Spleen (tissue), 11 donors: ENCODE measurements at regions not wholly inside any gene's neighbourhood (a gene's known extent, or its start where the extent isn't known, plus 50 kb on each side); places are given as distances from the start of the nearest gene placed in this dataset.

Experiments
- DNase-seq: peaks from one replicate; pipeline ENCODE4 v3.0.0-alpha.2; 2020
- H3K27ac ChIP-seq, 8 donors: fragments of 200-600 bp; sonication (generic) in 7 of 8; 1 replicate in 4 of 8; 2 replicates in 4 of 8; pipeline versions ENCODE4 v1.5.0 to v1.8.0; 2016 to 2021; ENCODE audit warnings: inconsistent platforms in 4 of 8, mild to moderate bottlenecking in 4 of 8, moderate library complexity in 1 of 8
- H3K27me3 ChIP-seq, 7 donors: fragments of 200-600 bp; sonication (generic) in 6 of 7; replicated peaks in 1 of 7; 1 replicate in 4 of 7; 2 replicates in 3 of 7; pipeline versions ENCODE4 v1.5.0 to v1.8.0; 2016 to 2021; ENCODE audit warnings: inconsistent platforms in 3 of 7, mild to moderate bottlenecking in 1 of 7
- H3K36me3 ChIP-seq, 6 donors: fragments of 200-600 bp; sonication (generic) in 5 of 6; 1 replicate in 4 of 6; 2 replicates in 2 of 6; pipeline versions ENCODE4 v1.5.0 to v1.8.0; 2016 to 2021; ENCODE audit warnings: inconsistent platforms in 2 of 6
- H3K4me1 ChIP-seq, 6 donors: fragments of 200-600 bp; sonication (generic) in 5 of 6; 1 replicate in 3 of 6; 2 replicates in 3 of 6; pipeline versions ENCODE4 v1.5.0 to v1.8.0; 2016 to 2021; ENCODE audit warnings: inconsistent platforms in 3 of 6
- H3K4me3 ChIP-seq, 8 donors: fragments of 200-600 bp; sonication (generic) in 7 of 8; 1 replicate in 4 of 8; 2 replicates in 4 of 8; pipeline versions ENCODE4 v1.5.0 to v1.8.0; 2016 to 2021; ENCODE audit warnings: inconsistent platforms in 4 of 8, mild to moderate bottlenecking in 4 of 8, moderate library complexity in 2 of 8
- H3K9me3 ChIP-seq, 8 donors: fragments of 200-600 bp; sonication (generic) in 7 of 8; 1 replicate in 4 of 8; 2 replicates in 4 of 8; pipeline versions ENCODE4 v1.5.0 to v1.8.0; 2016 to 2021; ENCODE audit warnings: inconsistent platforms in 4 of 8
- CTCF ChIP-seq, 11 experiments: fragments of 200-600 bp in 7 of 11; fragments of 450-650 bp in 4 of 11; sonication (generic) in 4 of 11; IDR thresholded peaks in 8 of 11; conservative IDR thresholded peaks in 3 of 11; 1 replicate in 7 of 11; 2 replicates in 4 of 11; pipeline versions ENCODE4 v1.4.0 to v1.8.0; 2016 to 2021; ENCODE audit warnings: antibody characterized with exemption in 11 of 11, inconsistent platforms in 4 of 11, mild to moderate bottlenecking in 1 of 11
- POLR2A ChIP-seq, 3 donors: fragments of 450-650 bp; IDR thresholded peaks; one replicate each; pipeline ENCODE4 v1.5.1; 2017; ENCODE audit warnings: antibody characterized with exemption in 3 of 3, mild to moderate bottlenecking in 1 of 3
- POLR2AphosphoS5 ChIP-seq, 3 donors: sonication (generic); formaldehyde crosslinking; IDR thresholded peaks; one replicate each; pipeline ENCODE4 v1.5.1; 2017; ENCODE audit warnings: antibody characterized with exemption in 3 of 3
- WGBS, 5 donors: extraction: QIAGEN DNeasy Blood & Tissue Kit in 3 of 5; methylation state at CpG; one replicate each; pipeline versions ENCODE4 v1.1.5 to v1.1.7; 2013 to 2018; 5-methylcytosine and 5-hydroxymethylcytosine counted together
- intact Hi-C: fragments of 100-400 bp; cut with DNase I; formaldehyde crosslinking; loops from one replicate; pipeline ENCODE4 v1.15.0; 2023; ENCODE audit warnings: low total_unique reads
- donor health status: healthy with polysubstance abuse.
- donor health status: DM: no; HTN: no; CAD: no; lungs with moderate emphysema.
- donor health status: DM: no; HTN: no; CAD: no.
- donor health status: Bipolar disorder and iron deficiency.
- donor health status: healthy.
- donor health status: DM: no; HTN: no; CAD: no.
- donor health status: DM: yes; HTN: yes; CAD: no.

DNA sequence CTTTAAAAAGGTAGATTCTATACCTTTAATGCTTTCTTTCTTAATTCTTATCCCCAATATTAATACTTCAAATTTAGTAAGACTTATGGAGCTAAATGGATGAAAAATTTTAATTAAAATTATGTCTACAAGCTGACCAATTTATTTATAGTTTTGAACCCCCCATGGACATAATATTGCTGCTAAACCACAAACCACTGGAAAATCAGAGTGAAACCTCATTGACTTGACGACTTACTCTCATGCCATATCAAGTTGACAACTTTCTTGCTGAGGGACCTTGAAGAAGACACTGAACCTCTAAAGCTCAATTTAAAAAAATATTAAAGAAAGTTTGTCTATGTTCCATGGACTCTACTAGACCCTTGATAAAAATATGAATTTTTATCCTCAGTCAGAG, 653.7 kb downstream of the TLE1 start:
- intact Hi-C loops: no loop called here
- WGBS, 5 donors: 55 to 77% (median 62%) methylated on average over 1 of the region's 1 CpG
- DNase-seq: no peak
- Histone ChIP-seq H3K4me1 (no peaks in the 10 kb centered on the region), H3K27me3 (no peaks in the 10 kb centered on the region), H3K9me3 (no peaks in the 10 kb centered on the region), H3K27ac (no peak overlapping the region), H3K36me3 (no peaks in the 10 kb centered on the region), H3K4me3 (no peak overlapping the region)
- TF ChIP-seq POLR2A (IDR thresholded peaks at IDR 0.05) (no peak), POLR2AphosphoS5 (IDR thresholded peaks at IDR 0.05) (no peak)

- Histone ChIP-seq H3K9me3 (no peaks in the 10 kb centered on the region), H3K27ac (no peak overlapping the region), H3K4me3 (no peak overlapping the region), H3K4me1 (no peaks in the 10 kb centered on the region), H3K27me3 (no peaks in the 10 kb centered on the region), H3K36me3 (no peaks in the 10 kb centered on the region)
- 68 to 82% (median 75%) methylated on average over 4 of the region's 4 CpGs for WGBS, 5 donors
- intact Hi-C loops: no loop called here
- TF ChIP-seq CTCF (IDR thresholded peaks at IDR 0.05 in 8 of 11, conservative IDR thresholded peaks at IDR 0.05 in 3 of 11) (no peak), POLR2A (IDR thresholded peaks at IDR 0.05) (no peak), POLR2AphosphoS5 (IDR thresholded peaks at IDR 0.05) (no peak)
- DNase-seq: no peak
Observed at GRCh38 chr9:81035171-81035570, 654.2 kb downstream of the TLE1 start.

- intact Hi-C loops: no loop called here
- H3K4me1 ChIP-seq: no peaks in the 10 kb centered on the region
- no peak overlapping the region for H3K27ac ChIP-seq
- WGBS, 5 donors: 46 to 71% (median 59%) methylated on average over 1 of the region's 1 CpG
- H3K36me3 ChIP-seq: no peaks in the 10 kb centered on the region
- no peaks in the 10 kb centered on the region for H3K9me3 ChIP-seq
- H3K27me3 ChIP-seq: no peaks in the 10 kb centered on the region
- TF ChIP-seq POLR2AphosphoS5 (IDR thresholded peaks at IDR 0.05): no peak
- no peak for TF ChIP-seq POLR2A (IDR thresholded peaks at IDR 0.05)
- no peak for TF ChIP-seq CTCF (IDR thresholded peaks at IDR 0.05 in 8 of 11, conservative IDR thresholded peaks at IDR 0.05 in 3 of 11)
- no peak overlapping the region for H3K4me3 ChIP-seq
- no peak for DNase-seq
Observed at GRCh38 chr9:81032831-81033230, 656.5 kb downstream of the TLE1 start.

DNA sequence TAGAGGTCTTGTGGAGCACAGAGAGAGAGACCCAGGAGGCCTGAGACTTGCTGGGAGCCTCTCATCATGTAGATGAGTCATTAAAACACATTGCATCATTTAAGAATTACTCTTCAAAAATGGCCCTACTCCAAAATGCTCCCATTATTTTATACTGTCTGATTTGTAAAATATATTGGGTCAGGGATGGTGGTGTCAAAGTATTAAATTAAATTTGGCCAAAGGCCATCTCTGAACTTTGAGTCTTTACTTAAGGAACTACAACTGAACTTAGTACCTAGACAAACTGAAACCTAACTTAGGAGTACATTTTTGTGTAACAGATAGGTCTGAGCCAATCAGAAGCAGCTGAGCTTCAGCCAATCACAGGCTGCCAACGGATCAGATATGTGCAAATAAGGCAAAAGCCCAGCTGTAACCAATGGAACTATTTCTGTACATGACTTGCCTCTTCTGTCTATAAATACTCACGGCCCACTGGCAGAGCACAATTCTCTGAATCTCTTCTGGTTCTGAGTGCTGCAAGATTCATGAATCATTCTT, 657.2 kb downstream of the TLE1 start:
- no peak for TF ChIP-seq POLR2AphosphoS5 (IDR thresholded peaks at IDR 0.05)
- no peak for TF ChIP-seq CTCF (IDR thresholded peaks at IDR 0.05 in 8 of 11, conservative IDR thresholded peaks at IDR 0.05 in 3 of 11)
- TF ChIP-seq POLR2A (IDR thresholded peaks at IDR 0.05): no peak
- Histone ChIP-seq H3K36me3 (no peaks in the 10 kb centered on the region), H3K27me3 (no peaks in the 10 kb centered on the region), H3K4me1 (no peaks in the 10 kb centered on the region), H3K27ac (no peak overlapping the region), H3K4me3 (no peak overlapping the region), H3K9me3 (no peaks in the 10 kb centered on the region)
- intact Hi-C loops: no loop called here
- no peak for DNase-seq
- WGBS, 5 donors: 62 to 85% (median 76%) methylated on average over 2 of the region's 2 CpGs
